Upper lobe of left lung (tissue), 6 donors: ENCODE measurements at regions not wholly inside any gene's neighbourhood (a gene's known extent, or its start where the extent isn't known, plus 50 kb on each side); places are given as distances from the start of the nearest gene placed in this dataset.
"Not testable (repeated sequence)": the region's sequence is repeated elsewhere in the genome, so short reads cannot be mapped to it uniquely, and the experiment has no call there.

Experiments used
- ATAC-seq, 2 donors: fragments of 200-7000 bp; cut with Tn5 transposase; one replicate each; pipeline ENCODE4 v1.9.1; 2022; ENCODE audit warnings: mild to moderate bottlenecking in 2 of 2, moderate library complexity in 2 of 2; ENCODE audit not compliant: low FRiP score in 2 of 2
- DNase-seq, 2 donors: peaks; one replicate each; pipeline ENCODE4 v3.0.0-alpha.2; 2019 to 2020
- H3K27ac ChIP-seq, 4 donors: fragments of 200-600 bp; sonication (generic); one replicate each; pipeline ENCODE4 v1.5.1; 2016 to 2019
- H3K27me3 ChIP-seq, 4 donors: fragments of 200-600 bp; sonication (generic); one replicate each; pipeline ENCODE4 v1.5.1; 2017 to 2019
- H3K36me3 ChIP-seq, 4 donors: fragments of 200-600 bp; sonication (generic); one replicate each; pipeline ENCODE4 v1.5.1; 2016 to 2019
- H3K4me1 ChIP-seq, 4 donors: fragments of 200-600 bp; sonication (generic); one replicate each; pipeline ENCODE4 v1.5.1; 2018 to 2019
- H3K4me3 ChIP-seq, 4 donors: fragments of 200-600 bp; sonication (generic); one replicate each; pipeline ENCODE4 v1.5.1; 2017 to 2019; ENCODE audit warnings: mild to moderate bottlenecking in 2 of 4, moderate library complexity in 1 of 4
- H3K9me3 ChIP-seq, 4 donors: fragments of 200-600 bp; sonication (generic); one replicate each; pipeline ENCODE4 v1.5.1; 2018 to 2019
- EP300 ChIP-seq, 4 donors: sonication (generic); formaldehyde crosslinking; IDR thresholded peaks; one replicate each; pipeline ENCODE4 v1.5.1; 2017; ENCODE audit warnings: antibody characterized with exemption in 4 of 4, control low read depth in 2 of 4
- POLR2A ChIP-seq, 4 donors: fragments of 450-650 bp; IDR thresholded peaks; one replicate each; pipeline ENCODE4 v1.5.1; 2016 to 2017; ENCODE audit warnings: antibody characterized with exemption in 4 of 4, mild to moderate bottlenecking in 2 of 4
- POLR2AphosphoS5 ChIP-seq, 2 donors: sonication (generic); formaldehyde crosslinking; IDR thresholded peaks; one replicate each; pipeline ENCODE4 v1.5.1; 2017; ENCODE audit warnings: antibody characterized with exemption in 2 of 2
- WGBS, 2 donors: methylation state at CpG; one replicate each; pipeline ENCODE4 v1.1.5; 2017 to 2018; 5-methylcytosine and 5-hydroxymethylcytosine counted together
- TF ChIP-seq, protein P1 (sequence below), 6 experiments: fragments of 450-650 bp in 4 of 6; fragments of 200-600 bp in 2 of 6; sonication (generic) in 2 of 6; IDR thresholded peaks; one replicate each; pipeline ENCODE4 v1.5.1; 2016 to 2019; ENCODE audit warnings: antibody characterized with exemption in 6 of 6
- donor health status: DM: no; HTN: no; CAD: no; lungs with moderate emphysema.
- donor health status: DM: no; HTN: yes; CAD: no; lungs with severe emphysema.

DNA sequence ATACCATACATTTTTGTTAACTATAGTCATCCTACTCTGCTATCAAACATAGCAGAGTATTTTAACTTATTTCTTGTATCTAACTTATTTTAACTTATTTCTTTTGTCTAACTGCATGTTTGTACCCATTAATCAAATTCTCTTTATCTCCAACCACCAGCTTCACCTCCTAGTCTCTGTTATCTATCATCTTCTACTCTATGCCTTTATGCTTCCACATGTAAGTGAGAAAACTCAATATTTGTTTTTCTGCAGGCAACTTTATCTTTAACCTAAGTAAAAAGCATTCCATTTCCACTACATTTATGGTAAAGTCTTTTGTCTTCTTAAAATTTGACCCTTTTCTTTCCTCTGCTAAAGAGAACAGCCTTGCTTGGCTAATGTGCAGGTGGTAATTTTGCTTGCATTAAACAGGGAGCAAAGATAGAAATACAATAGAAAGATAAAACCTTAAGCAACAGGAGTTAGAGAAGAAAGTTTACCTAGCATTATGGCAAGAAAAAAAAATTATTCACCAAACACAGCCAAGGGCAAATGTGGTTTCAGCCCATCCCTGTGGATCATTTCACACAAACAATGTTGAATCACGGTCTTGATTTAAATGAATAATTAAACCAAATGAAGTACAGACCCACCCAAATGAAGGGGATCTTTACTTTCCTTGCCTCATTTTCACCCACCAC lies 110.9 kb upstream of the TSPAN8 start:
- Histone ChIP-seq H3K36me3 (no peaks in the 10 kb centered on the region), H3K4me1 (no peaks in the 10 kb centered on the region), H3K9me3 (no peaks in the 10 kb centered on the region), H3K27me3 (no peaks in the 10 kb centered on the region), H3K4me3 (no peak overlapping the region), H3K27ac (no peak overlapping the region)
- DNase-seq (no peak), ATAC-seq (no peak)
- TF ChIP-seq POLR2A (IDR thresholded peaks at IDR 0.05), result no peak
- 97 to 100% methylated on average over 1 of the region's 1 CpG for WGBS, 2 donors

DNA sequence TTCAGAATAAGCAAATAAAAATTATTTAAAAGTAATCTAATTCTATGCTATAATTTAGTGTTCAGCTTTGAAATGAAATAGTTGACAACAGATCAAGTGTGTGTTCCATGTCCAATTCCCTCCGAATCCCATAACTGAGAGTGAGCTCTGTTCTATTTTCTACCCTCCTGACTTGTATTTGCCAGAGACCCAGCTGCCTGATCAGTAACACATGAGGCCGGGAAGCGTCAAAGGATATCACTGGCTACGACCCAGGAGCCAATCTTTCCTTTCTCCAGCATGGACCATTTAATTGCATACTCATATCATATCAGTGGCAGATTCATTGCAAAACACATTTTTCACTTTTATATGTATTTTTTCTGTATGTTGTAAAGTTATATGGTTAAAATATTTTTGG lies 108.8 kb upstream of the TSPAN8 start:
- no peaks in the 10 kb centered on the region for H3K36me3 ChIP-seq
- TF ChIP-seq EP300 (IDR thresholded peaks at IDR 0.05) (no peak), POLR2AphosphoS5 (IDR thresholded peaks at IDR 0.05) (no peak), POLR2A (IDR thresholded peaks at IDR 0.05) (no peak)
- TF ChIP-seq, protein P1, sequence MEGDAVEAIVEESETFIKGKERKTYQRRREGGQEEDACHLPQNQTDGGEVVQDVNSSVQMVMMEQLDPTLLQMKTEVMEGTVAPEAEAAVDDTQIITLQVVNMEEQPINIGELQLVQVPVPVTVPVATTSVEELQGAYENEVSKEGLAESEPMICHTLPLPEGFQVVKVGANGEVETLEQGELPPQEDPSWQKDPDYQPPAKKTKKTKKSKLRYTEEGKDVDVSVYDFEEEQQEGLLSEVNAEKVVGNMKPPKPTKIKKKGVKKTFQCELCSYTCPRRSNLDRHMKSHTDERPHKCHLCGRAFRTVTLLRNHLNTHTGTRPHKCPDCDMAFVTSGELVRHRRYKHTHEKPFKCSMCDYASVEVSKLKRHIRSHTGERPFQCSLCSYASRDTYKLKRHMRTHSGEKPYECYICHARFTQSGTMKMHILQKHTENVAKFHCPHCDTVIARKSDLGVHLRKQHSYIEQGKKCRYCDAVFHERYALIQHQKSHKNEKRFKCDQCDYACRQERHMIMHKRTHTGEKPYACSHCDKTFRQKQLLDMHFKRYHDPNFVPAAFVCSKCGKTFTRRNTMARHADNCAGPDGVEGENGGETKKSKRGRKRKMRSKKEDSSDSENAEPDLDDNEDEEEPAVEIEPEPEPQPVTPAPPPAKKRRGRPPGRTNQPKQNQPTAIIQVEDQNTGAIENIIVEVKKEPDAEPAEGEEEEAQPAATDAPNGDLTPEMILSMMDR (IDR thresholded peaks at IDR 0.05), result no peak
- ATAC-seq, result no peak
- no peak overlapping the region for H3K4me3 ChIP-seq
- no peaks in the 10 kb centered on the region for H3K9me3 ChIP-seq
- no peak overlapping the region for H3K27ac ChIP-seq
- WGBS, 2 donors, result 65 to 81% methylated on average over 4 of the region's 4 CpGs
- DNase-seq, result no peak
- no peaks in the 10 kb centered on the region for H3K4me1 ChIP-seq
- no peaks in the 10 kb centered on the region for H3K27me3 ChIP-seq

DNA sequence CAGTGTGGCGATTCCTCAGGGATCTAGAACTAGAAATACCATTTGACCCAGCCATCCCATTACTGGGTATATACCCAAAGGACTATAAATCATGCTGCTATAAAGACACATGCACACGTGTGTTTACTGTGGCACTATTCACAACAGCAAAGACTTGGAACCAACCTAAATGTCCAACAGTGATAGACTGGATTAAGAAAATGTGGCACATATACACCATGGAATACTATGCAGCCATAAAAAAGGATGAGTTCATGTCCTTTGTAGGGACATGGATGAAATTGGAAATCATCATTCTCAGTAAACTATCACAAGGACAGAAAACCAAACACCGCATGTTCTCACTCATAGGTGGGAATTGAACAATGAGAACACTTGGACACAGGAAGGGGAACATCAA lies 107.9 kb upstream of the TSPAN8 start:
- H3K27me3 ChIP-seq, H3K4me3 ChIP-seq, DNase-seq, H3K27ac ChIP-seq, H3K9me3 ChIP-seq, ATAC-seq, H3K36me3 ChIP-seq, H3K4me1 ChIP-seq: not testable (repeated sequence)
- WGBS, 2 donors, result 85 to 100% methylated on average over 2 of the region's 3 CpGs

DNA sequence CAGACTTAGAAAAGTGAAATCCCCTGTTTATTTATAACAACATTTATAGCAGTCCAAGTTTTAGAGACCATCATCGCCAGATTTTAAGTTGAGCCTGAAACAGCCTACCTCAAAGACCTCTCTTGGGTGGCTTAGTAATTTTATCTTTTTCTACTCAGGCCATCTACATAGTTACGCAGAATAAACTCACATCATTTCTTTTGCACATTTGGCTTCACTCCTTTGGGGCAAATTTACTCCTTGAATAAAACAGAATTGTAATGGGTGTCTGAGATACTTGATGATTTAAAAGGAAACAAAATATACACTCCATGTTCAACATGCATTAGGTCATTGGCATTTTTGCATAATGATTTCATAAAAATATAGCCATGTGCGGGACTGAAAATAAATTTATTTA lies 104.7 kb upstream of the TSPAN8 start:
- TF ChIP-seq POLR2AphosphoS5 (IDR thresholded peaks at IDR 0.05) (no peak), EP300 (IDR thresholded peaks at IDR 0.05) (no peak), POLR2A (IDR thresholded peaks at IDR 0.05) (no peak)
- TF ChIP-seq, protein P1 (IDR thresholded peaks at IDR 0.05), result no peak
- 89% methylated on average over 3 of the region's 3 CpGs for WGBS, 2 donors
- Histone ChIP-seq H3K4me1 (no peaks in the 10 kb centered on the region), H3K27ac (no peak overlapping the region), H3K4me3 (no peak overlapping the region), H3K36me3 (no peaks in the 10 kb centered on the region), H3K27me3 (no peaks in the 10 kb centered on the region), H3K9me3 (no peaks in the 10 kb centered on the region)
- DNase-seq (no peak), ATAC-seq (no peak)

DNA sequence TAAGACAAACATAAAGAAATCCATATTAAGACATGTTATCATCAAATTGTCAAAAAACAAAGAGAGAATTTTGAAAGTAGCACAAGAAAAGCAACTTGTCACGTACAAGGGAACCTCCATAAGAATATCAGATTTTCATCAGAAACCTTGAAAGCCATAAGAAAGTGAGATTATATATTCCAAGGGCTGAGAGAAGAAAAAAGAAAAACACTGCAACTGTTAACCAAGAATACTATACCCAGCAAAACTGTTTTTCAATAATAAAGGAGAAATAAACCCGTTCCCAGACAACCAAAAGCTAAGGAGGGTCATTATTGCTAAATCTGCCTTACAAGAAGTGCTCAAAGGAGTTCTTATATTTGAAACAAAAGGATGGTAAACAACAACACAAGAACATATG lies 94.7 kb upstream of the TSPAN8 start:
- 75 to 83% methylated on average over 2 of the region's 2 CpGs for WGBS, 2 donors
- DNase-seq (no peak), ATAC-seq (no peak)
- Histone ChIP-seq H3K4me3 (no peak overlapping the region), H3K27ac (no peak overlapping the region), H3K9me3 (peaks cover 5 to 22% (median 11%) of the 10 kb centered on the region in 4 donors), H3K4me1 (no peaks in the 10 kb centered on the region), H3K36me3 (no peaks in the 10 kb centered on the region), H3K27me3 (no peaks in the 10 kb centered on the region)
- TF ChIP-seq EP300 (IDR thresholded peaks at IDR 0.05) (no peak), POLR2AphosphoS5 (IDR thresholded peaks at IDR 0.05) (no peak), POLR2A (IDR thresholded peaks at IDR 0.05) (no peak)
- TF ChIP-seq, protein P1 (IDR thresholded peaks at IDR 0.05), result no peak

DNA sequence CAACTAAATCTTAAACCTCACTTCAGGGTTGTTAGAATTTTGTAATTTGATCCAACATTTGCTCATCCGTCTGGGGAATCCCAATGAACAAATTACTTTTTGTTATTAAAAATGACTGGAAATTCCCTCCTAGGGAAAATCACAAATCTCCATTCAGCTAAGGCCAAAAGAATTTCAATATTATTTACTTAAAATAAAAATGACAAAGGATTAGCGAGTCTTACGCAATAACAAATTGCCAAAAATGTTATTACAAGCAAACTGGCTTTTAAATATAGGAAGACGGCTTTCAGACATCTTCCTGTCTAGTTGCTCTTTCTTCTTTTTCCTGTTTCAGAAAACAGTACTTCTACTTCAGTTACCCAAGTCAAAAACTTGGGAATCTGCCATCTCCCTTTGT lies 92.4 kb upstream of the TSPAN8 start:
- no peak overlapping the region for H3K4me3 ChIP-seq
- no peak overlapping the region for H3K27ac ChIP-seq
- ATAC-seq, result no peak
- TF ChIP-seq EP300 (IDR thresholded peaks at IDR 0.05), result no peak
- no peak for TF ChIP-seq POLR2A (IDR thresholded peaks at IDR 0.05)
- no peak for TF ChIP-seq POLR2AphosphoS5 (IDR thresholded peaks at IDR 0.05)
- TF ChIP-seq, protein P1 (IDR thresholded peaks at IDR 0.05), result no peak
- no peak for DNase-seq
- 63 to 64% methylated on average over 4 of the region's 4 CpGs for WGBS, 2 donors
- H3K9me3 ChIP-seq, result peaks cover 5 to 22% (median 11%) of the 10 kb centered on the region in 4 donors
- no peaks in the 10 kb centered on the region for H3K4me1 ChIP-seq
- no peaks in the 10 kb centered on the region for H3K27me3 ChIP-seq
- no peaks in the 10 kb centered on the region for H3K36me3 ChIP-seq
